ENCODE measurements at regions not wholly inside any gene's neighbourhood (a gene's known extent, or its start where the extent isn't known, plus 50 kb on each side); places are given as distances from the start of the nearest gene placed in this dataset.
"Not testable (repeated sequence)": the region's sequence is repeated elsewhere in the genome, so short reads cannot be mapped to it uniquely, and the experiment has no call there.

DNA sequence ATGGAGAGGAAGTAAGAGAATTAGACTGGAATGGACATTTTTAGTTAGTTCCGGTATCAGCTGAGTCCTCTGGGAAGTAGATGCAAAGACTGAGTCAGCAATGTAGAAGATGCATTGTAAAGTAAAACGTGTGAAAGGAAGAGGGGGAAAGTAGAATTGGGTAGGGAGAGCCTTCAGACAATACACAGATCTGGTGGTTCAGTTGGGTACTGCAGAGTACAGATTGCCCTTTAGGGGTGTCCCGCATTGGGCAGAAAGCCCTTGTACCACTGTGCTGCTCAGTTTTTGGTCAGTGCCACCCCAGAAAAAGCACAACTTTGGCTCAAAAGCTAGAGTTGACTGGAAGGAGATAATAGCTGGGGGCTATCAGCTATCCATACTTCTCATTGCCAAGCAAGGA is 247.4 kb downstream of the KBTBD8 start:
- ATAC-seq (replicated peaks) (no peak), DNase-seq (no peak)
- Mint-ChIP-seq H3K4me3 (no peak overlapping the region), H3K4me1 (ENCODE audit: low read depth in 2 of 2) (no peaks in the 10 kb centered on the region), H3K36me3 (ENCODE audit: insufficient read depth) (no peaks in the 10 kb centered on the region), H3K27ac (no peak overlapping the region), H3K27me3 (peaks cover 0 to 4% of the 10 kb centered on the region in 2 donors), H3K9me3 (peaks cover 0 to 2% of the 10 kb centered on the region in 2 donors)

DNA sequence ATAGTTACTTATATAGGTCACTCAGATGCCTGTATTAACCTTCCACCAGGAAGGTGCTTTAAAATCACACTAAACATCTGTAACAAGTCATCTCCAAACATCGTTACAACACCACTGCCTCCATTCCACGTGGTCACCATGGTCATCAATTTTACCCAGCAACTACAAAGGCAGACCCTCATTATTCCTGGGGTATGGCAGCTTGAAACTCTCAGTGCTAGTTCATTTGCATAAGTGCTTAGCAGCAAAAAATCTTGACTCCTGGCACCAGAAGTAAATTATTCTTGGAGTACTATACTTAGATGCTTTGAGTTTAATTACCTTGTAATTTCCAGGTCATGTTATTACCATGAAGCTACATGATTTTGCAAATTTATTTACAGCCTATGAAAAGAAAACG is 250.6 kb downstream of the KBTBD8 start:
- peaks cover 0 to 5% of the 10 kb centered on the region in 2 donors for H3K9me3 Mint-ChIP-seq
- peaks cover 0 to 5% of the 10 kb centered on the region in 2 donors for H3K27me3 Mint-ChIP-seq
- no peak overlapping the region for H3K27ac Mint-ChIP-seq
- H3K36me3 Mint-ChIP-seq (ENCODE audit: insufficient read depth), result no peaks in the 10 kb centered on the region
- ATAC-seq (replicated peaks), result no peak
- H3K4me1 Mint-ChIP-seq (ENCODE audit: low read depth in 2 of 2), result no peaks in the 10 kb centered on the region
- no peak for DNase-seq
- no peak overlapping the region for H3K4me3 Mint-ChIP-seq

DNA sequence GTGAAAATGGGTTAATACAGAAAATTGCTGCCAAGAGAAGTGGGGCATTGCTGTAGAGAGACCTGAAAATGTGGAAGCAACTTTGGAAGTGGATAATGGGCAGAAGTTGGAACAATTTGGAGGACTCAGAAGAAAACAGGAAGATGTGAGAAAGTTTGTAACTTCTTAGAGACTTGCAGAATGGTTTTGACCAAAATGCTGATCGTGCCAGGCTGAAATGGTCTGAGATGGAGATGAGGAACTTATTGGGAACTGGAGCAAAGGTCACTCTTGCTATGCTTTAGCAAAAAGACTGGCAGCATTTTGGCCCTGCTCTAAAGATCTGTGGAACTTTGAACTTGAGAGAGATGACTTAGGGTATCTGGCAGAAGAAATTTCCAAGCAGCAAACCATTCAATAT is 254.8 kb downstream of the KBTBD8 start:
- H3K27ac Mint-ChIP-seq; H3K4me3 Mint-ChIP-seq; H3K27me3 Mint-ChIP-seq; H3K36me3 Mint-ChIP-seq (ENCODE audit: insufficient read depth); H3K4me1 Mint-ChIP-seq (ENCODE audit: low read depth in 2 of 2); H3K9me3 Mint-ChIP-seq; DNase-seq; ATAC-seq (replicated peaks): not testable (repeated sequence)

DNA sequence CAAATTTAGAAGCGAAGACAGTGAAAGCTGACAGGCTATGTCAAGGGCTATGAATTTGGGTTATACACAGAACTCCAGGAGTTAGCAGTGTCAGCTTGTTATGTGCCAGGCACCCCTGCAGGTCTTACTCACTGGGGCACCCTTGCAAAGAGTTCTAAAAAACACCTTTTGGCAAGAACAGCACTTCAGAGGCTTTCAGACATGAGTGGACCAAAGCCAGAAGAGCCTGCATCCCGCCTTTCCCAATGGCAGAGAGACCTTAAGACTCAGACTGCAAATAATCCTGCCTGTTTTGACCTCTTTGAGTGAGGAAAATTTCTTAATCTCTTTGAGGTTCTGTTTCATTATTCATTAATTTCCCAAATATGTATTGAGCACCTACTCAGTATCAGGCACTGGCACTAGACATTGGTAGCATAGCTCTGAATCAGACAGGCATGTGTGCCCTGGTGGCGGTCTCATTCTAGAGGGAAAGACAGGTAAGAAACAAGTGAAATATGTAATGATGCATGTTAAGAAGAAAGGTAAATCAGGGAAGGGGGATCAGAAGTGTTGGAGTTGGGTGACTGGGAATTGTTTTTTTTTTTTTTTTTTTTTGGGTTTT is 280.0 kb downstream of the KBTBD8 start:
- H3K4me3 Mint-ChIP-seq, result no peak overlapping the region
- no peaks in the 10 kb centered on the region for H3K36me3 Mint-ChIP-seq (ENCODE audit: insufficient read depth)
- no peaks in the 10 kb centered on the region for H3K27me3 Mint-ChIP-seq
- H3K4me1 Mint-ChIP-seq (ENCODE audit: low read depth in 2 of 2), result no peaks in the 10 kb centered on the region
- H3K27ac Mint-ChIP-seq, result no peak overlapping the region
- H3K9me3 Mint-ChIP-seq, result peaks cover 0 to 7% of the 10 kb centered on the region in 2 donors
- ATAC-seq (replicated peaks) (no peak), DNase-seq (no peak)

DNA sequence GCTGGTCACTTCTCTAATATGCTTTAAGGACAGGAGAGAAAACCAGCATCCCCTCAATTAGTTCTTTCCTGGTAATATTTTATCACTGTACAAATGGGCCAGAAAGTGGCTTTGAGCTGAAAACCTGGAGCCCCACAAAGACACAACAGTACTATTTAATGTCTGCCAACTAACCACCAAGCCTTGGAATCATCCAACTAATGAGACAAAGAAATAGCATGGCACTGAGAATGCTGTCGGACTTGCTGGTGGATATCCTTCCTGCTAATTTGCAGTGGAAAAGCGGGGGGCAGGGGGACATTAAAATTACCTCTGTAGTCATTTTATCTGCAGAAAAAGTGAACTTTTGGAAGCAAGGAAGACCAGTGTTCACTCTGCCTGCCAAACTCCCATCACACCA is 288.5 kb downstream of the KBTBD8 start:
- DNase-seq (no peak), ATAC-seq (replicated peaks) (no peak)
- H3K4me1 Mint-ChIP-seq (ENCODE audit: low read depth in 2 of 2), result no peaks in the 10 kb centered on the region
- H3K36me3 Mint-ChIP-seq (ENCODE audit: insufficient read depth), result no peaks in the 10 kb centered on the region
- no peaks in the 10 kb centered on the region for H3K27me3 Mint-ChIP-seq
- H3K27ac Mint-ChIP-seq, result no peak overlapping the region
- H3K4me3 Mint-ChIP-seq, result no peak overlapping the region
- H3K9me3 Mint-ChIP-seq, result peaks cover 0 to 7% of the 10 kb centered on the region in 2 donors

DNA sequence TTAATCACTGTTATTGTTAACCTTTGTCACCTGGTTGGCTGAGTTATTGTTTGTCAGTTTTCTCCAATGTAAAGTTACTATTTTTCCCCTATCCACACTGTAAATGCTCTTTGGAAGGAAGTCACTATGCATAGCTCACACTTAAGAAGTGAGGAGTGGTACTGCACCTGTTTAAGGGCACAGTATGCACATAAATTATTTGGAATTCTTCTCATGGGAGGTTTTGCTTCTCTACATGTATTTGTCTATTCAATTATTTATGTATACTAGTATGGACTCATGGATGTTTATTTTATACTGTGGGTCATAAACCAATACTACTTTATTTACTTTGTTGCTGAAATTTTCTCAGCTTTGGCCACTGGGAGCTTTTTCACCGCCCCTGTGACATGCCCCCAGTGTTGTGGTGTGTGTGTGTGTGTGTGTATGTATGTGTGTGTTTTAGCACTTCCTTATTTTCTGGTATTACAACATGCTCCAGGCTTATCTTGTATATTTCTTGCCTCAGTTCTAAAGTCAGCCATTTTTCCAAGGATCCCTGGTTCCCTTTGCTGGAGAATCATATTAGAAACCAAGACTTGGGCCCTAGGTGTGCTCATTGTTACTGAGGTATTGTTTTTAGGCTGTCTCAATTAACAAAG is 290.5 kb downstream of the KBTBD8 start:
- H3K4me1 Mint-ChIP-seq (ENCODE audit: low read depth in 2 of 2), result no peaks in the 10 kb centered on the region
- no peak overlapping the region for H3K4me3 Mint-ChIP-seq
- no peaks in the 10 kb centered on the region for H3K27me3 Mint-ChIP-seq
- H3K36me3 Mint-ChIP-seq (ENCODE audit: insufficient read depth), result no peaks in the 10 kb centered on the region
- no peaks in the 10 kb centered on the region for H3K9me3 Mint-ChIP-seq
- DNase-seq, result no peak
- no peak for ATAC-seq (replicated peaks)
- H3K27ac Mint-ChIP-seq, result no peak overlapping the region

DNA sequence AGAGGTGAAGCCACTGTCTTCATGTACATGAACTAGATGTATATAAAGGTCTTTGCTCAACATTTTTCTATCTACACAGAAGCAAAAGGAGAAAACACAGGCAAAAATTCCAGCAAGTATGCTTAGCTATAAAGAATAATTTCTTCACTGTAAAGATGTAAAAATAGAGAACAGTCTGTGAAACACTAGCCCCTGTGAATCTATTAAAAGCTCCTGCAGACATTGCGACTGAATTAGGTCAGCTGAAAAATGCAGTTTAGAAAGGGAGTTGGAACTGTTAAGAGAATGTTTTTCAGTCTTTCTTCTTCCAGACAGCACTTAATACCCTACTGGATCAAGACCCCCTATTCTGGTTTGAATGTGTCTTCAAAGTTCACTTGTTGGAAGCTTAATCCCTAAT is 291.5 kb downstream of the KBTBD8 start:
- Mint-ChIP-seq H3K4me3 (no peak overlapping the region), H3K27ac (no peak overlapping the region), H3K9me3 (no peaks in the 10 kb centered on the region), H3K36me3 (ENCODE audit: insufficient read depth) (no peaks in the 10 kb centered on the region), H3K4me1 (ENCODE audit: low read depth in 2 of 2) (no peaks in the 10 kb centered on the region), H3K27me3 (no peaks in the 10 kb centered on the region)
- DNase-seq (no peak), ATAC-seq (replicated peaks) (no peak)

DNA sequence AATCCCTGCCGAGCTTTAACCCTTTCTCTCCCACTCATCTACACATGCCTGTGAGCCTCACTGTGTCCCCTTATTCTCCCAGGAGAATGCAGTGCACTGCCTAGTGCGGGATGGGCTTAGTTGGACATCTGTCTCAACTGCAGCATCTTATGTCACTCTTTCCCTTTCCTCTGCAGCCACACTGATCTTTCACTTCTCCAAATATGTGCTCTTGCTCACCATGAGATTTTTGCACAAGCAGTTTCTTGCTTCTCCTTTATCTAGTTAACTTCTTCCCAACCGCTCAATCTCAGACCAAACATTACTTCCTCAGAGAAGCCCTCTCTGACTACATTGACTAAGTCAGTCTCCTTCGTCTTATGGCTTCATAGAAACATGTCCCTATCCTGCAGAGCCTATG is 292.3 kb downstream of the KBTBD8 start:
- ATAC-seq (replicated peaks), result no peak
- no peak overlapping the region for H3K4me3 Mint-ChIP-seq
- no peak overlapping the region for H3K27ac Mint-ChIP-seq
- no peak for DNase-seq
- H3K4me1 Mint-ChIP-seq (ENCODE audit: low read depth in 2 of 2), result no peaks in the 10 kb centered on the region
- H3K27me3 Mint-ChIP-seq, result no peaks in the 10 kb centered on the region
- no peaks in the 10 kb centered on the region for H3K9me3 Mint-ChIP-seq
- H3K36me3 Mint-ChIP-seq (ENCODE audit: insufficient read depth), result no peaks in the 10 kb centered on the region

DNA sequence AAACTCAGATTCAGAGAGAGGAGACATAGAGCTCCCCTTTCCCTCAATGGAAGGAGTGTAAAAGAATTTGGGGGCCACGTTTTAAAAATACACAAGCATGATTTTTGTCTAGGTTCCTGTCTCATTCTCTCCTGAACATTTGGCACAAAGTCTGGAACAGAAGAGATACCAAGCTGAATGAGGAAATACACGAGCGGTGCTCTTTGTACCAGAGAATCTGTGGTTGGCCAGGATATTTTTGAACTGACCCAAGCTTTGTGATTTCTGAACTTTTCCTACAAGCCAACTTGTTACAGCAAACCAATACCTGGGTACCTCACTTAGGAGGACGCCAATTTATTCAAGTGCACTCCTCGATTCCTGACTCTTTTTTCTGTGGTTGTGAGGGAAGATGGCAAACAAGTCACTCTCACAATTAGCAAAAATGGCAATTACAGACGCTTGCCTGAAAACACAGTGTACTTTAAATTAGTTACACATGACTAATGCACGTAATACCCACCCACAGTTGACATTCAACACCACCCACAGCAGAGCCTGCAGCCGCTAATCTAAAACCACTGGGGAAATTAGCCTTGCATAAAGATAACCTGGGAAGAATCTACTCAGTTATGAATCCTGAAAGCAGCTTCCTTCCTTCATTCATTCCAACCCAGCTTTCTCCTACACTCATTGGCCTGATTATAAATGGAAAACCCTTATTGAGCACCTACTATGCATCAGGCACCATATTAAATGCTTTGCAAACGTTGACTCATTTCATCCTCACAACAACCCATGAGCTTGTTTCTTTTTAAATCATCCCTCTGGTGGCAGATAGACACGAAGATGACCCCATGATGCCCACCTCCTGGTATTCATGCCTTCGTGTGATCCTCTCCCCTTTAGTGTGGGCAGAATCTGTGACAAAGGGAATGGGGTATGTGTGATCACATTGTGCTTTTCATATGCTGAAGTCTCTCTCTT is 293.5 kb downstream of the KBTBD8 start:
- Mint-ChIP-seq H3K27ac (no peak overlapping the region), H3K9me3 (no peaks in the 10 kb centered on the region), H3K36me3 (ENCODE audit: insufficient read depth) (no peaks in the 10 kb centered on the region), H3K27me3 (no peaks in the 10 kb centered on the region), H3K4me1 (ENCODE audit: low read depth in 2 of 2) (no peaks in the 10 kb centered on the region), H3K4me3 (no peak overlapping the region)
- DNase-seq (no peak), ATAC-seq (replicated peaks) (no peak)

DNA sequence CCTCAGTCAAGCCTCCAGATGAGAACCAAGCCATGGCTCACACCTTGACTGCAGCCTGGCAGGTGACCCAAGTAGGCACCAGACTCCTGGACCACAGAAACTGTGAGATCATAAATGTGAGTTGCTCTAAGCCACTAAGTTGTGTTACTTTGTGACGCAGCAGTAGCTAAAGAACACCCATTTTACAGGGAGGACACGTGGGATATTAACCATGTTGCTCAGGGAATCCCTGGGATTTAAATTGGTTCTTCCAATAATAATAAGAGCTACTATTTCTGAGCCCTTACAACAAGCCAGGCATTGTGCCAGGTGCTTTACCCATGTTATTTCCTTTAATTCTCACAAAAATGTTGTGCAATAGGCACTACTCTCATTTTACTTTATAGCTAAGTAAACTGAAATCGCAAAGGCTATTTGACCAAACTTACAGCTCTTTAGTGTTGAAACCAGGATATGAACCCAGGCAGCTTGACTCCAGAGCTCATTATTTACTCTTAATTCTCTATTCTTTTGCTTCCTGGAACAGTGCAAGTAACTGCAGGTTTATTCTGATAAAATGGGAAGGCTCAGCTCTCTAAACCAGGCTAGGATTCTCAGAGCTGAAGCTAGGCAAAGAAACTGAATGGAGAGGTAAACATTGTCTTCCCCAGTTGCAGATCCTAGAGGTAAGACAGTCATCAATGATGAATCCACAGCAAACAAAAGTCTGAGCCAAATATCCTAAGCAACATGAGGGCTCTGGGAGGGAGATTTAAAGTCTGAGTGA is 294.4 kb downstream of the KBTBD8 start:
- no peak overlapping the region for H3K4me3 Mint-ChIP-seq
- no peak overlapping the region for H3K27ac Mint-ChIP-seq
- H3K9me3 Mint-ChIP-seq, result no peaks in the 10 kb centered on the region
- ATAC-seq (replicated peaks) (no peak), DNase-seq (no peak)
- no peaks in the 10 kb centered on the region for H3K4me1 Mint-ChIP-seq (ENCODE audit: low read depth in 2 of 2)
- no peaks in the 10 kb centered on the region for H3K36me3 Mint-ChIP-seq (ENCODE audit: insufficient read depth)
- H3K27me3 Mint-ChIP-seq, result no peaks in the 10 kb centered on the region

DNA sequence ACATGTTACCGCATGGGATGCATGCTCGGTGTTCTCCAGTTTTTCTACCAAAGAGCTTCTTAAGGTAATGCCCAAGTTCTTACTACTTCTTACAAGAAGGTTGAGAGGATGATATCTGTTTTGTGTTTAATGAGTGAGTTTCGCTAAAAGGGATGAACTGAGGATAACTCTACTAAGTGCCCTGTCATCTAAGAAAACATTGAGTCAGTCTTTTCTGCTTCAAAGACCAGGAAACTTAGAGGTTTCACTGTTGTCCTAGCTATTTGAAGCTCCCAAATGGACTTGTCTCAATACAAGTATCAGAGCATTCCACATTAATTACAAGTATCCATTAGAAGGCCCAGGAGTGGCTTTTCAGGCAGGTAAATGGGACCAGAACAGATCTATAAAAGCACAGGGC is 296.2 kb downstream of the KBTBD8 start:
- H3K4me3 Mint-ChIP-seq, result no peak overlapping the region
- H3K27ac Mint-ChIP-seq, result no peak overlapping the region
- no peaks in the 10 kb centered on the region for H3K27me3 Mint-ChIP-seq
- ATAC-seq (replicated peaks), result no peak
- H3K4me1 Mint-ChIP-seq (ENCODE audit: low read depth in 2 of 2), result no peaks in the 10 kb centered on the region
- no peak for DNase-seq
- H3K36me3 Mint-ChIP-seq (ENCODE audit: insufficient read depth), result no peaks in the 10 kb centered on the region
- H3K9me3 Mint-ChIP-seq, result no peaks in the 10 kb centered on the region

DNA sequence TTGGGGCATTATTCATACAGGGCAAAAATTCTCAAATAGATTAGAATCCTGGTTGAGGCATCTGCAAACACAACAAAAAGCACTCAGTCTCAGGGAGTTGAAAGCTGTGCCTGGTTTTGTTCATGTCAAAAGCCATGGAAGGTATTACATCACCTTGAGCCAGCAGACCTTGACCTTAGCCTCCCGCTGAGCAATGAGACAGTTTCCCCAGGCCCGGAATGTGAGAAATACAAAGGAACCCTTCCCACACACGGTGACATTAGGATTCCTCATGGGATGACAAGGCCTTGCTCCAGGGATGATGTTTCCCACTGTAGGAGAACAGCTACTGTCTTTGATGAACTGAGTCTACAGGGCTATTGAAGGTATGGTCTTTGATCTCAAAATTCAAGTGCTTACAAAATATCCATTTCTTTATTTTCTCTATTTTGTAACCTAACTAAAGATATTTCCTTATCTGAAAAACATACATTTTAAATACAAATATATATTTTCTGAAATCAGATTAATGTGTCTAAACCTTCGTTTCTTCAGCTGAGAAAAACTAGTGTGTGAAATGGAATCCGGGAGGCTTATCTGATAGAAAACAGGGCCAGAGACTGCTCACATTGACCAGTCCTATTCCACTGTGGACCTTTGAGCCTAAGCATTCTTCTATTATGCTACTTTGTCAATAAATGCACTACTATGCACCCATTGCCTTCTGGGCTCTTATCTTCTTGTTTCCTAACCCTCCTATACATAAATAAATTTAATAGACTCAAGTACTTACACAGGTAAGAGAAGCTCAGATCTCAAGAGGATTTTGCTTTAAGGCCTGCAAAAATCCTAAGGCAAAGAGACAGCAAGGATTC is 298.2 kb downstream of the KBTBD8 start:
- DNase-seq (no peak), ATAC-seq (replicated peaks) (no peak)
- Mint-ChIP-seq H3K36me3 (ENCODE audit: insufficient read depth) (no peaks in the 10 kb centered on the region), H3K4me3 (no peak overlapping the region), H3K4me1 (ENCODE audit: low read depth in 2 of 2) (no peaks in the 10 kb centered on the region), H3K27me3 (no peaks in the 10 kb centered on the region), H3K27ac (no peak overlapping the region), H3K9me3 (no peaks in the 10 kb centered on the region)

Measured in effector memory CD8-positive, alpha-beta T cell (primary cell).